ENCODE measurements at regions not wholly inside any gene's neighbourhood (a gene's known extent, or its start where the extent isn't known, plus 50 kb on each side); places are given as distances from the start of the nearest gene placed in this dataset.

- DNase-seq (ENCODE audit: low read depth) = peak; percentile 85
Measured at GRCh38 chr1:163877016-163877415, 555.3 kb downstream of the NUF2 start.

GRCh38 chr1:163885510-163885909 is 563.8 kb downstream of the NUF2 start:
- no peak for DNase-seq (ENCODE audit: low read depth)

GRCh38 chr1:163896001-163896400 is 574.2 kb downstream of the NUF2 start:
- no peak for DNase-seq (ENCODE audit: low read depth)

DNA sequence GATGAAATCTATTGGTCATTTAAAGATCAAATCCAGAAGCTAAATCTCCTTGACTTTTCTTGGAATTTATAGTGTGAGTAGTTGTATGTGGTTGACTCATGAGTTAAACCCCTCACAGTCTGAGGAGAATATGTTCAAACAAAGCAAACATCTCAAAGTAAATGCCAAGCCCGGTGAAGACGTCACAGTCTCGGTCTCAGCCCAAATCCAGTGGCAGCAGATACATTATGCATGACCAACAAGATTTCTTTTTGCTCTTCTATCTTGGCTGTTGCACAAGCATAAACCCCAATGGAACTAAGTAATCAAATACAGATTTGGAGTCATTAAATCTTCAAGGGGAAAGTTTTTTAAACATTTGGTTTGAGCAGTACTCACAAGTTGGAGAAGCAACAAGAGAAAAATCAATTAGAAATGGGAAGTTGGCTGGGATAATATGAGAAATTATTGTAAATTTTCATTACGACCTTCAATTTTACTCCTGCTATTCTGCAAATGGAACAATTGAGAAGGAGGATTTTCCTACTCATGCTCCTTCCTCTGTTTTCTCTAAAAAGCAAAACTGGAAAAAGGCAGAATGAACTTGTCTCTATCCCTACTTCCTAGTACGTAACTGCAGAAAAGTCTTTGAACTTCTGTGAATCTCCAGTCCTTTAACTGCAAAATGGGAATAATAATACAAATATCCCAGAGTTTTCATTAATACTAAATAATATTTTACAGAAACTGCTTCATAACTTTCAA is 575.8 kb downstream of the NUF2 start:
- DNase-seq (ENCODE audit: low read depth) = peak; percentile 82

GRCh38 chr1:163906283-163906682 is 584.5 kb downstream of the NUF2 start:
- DNase-seq (ENCODE audit: low read depth) = no peak

DNA sequence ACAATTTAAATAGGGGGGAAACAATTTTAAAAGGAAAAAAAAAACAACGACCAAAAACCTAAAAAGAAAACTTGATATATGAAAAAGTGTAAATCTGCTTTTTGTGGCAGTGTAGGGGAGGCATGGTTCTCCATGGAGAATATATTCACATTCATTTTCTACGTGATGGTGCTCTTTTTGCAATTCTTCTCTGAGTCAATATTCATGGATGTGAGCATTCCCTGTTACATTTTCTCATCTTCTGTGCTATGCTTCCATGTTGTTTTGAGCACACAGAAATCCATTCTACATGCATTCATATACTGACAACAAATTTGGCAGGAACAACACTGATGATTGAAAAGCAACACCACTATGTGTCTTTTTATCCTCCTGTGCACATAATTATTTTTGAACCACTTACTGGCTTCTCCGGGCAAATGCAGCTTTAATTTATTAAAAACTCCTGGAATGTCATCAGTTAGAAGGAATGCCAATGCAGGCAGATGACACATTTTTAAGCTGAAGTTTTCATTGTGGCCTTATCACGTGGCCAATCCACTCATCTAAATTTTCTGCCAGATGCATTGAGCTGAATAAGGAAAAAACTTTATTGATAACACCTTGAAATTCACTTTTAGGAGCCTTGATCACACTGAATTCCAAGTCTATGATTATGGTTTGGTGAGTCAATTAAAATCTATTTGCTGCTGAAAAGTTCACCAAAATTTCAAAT is 590.6 kb downstream of the NUF2 start:
- peak; percentile 30 for DNase-seq (ENCODE audit: low read depth)

DNA sequence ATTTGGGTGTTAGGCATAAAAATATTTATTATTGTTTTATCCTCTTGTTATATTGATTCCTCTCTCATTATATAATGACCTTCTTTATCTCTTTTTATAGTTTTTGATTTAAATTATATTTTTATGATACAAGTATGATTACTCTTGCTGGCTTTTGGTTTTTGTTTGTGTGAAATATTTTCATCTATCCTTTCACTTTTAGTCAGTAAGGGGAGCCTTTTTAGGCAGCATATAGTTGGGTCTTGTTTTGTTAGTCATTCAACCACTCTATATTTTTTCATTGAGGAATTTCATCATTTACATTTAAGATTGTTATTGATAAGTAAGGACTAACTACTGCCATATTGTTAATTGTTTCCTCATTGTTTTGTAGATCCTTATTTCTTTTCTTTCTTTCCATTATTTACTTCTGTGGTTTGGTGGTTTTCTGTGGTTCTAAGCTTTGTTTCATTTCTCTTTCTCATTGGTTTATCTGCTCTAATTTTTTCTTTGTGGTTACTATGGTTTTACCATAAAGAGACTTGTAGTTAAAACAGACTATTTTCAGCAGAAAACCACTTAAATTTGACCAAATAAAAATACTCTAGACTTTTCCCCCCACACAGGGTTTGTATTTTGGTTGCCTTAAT is 593.1 kb downstream of the NUF2 start:
- DNase-seq (ENCODE audit: low read depth) = peak; percentile 3

DNA sequence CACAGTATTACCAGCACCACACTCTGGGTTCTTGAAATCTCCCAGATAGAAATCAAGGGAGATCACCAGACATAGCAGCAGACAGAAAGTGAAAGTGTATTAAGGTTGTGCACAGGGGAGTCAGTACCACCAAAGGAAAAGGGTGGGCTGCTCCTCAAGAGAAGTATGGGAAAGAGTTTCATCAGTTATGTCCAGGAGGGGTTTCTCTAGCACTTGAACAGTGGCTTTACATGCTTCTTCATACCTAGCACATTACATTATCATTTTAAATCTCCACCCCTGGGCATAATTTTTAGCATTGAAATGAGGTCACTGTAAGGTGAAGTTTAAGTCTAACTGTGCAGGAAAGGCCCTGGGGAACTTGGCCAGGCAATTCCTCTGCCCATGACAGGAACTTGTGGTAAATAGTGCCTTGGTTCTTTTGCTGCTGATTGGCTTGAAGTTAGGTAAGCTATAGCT is 601.0 kb downstream of the NUF2 start:
- no peak for DNase-seq (ENCODE audit: low read depth)

DNA sequence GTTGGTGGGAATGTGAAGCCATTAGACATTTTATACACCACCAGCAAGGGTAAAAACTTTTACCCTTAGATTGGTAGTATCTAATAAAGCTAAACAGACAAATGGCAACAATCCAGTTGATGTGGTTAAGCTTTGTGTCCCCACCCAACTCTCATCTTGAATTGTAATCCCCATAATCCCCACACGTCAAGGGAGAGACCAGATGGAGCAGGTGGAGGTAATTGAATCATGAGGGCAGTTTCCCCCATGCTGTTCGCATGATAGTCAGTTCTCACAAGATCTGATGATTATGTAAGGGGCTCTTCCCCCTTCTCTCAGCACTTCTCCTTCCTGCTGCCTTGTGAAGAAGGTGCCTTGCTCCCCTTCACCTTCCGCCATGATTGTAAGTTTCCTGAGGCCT is 602.3 kb downstream of the NUF2 start:
- no peak for DNase-seq (ENCODE audit: low read depth)

GRCh38 chr1:163927493-163927892 is 605.7 kb downstream of the NUF2 start:
- no peak for DNase-seq (ENCODE audit: low read depth)

DNA sequence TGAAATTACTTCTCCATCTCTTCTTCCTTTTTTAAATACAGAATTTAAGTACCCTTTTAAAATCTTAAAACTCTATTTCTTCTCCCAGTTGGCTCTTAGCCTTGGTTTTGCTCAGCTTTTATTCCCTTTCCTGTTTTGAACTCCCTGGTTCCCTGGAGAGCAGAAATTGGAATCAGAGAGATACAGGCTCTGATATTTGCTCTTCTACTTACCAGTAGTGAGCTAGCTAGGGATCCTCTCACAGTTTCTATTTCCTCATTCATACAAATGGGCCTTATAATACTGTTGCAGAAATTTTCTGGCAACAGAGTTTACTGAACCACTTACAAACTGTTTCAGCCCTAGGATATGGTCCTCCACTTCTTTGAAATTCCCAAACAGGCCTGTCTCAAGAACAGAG is 606.3 kb downstream of the NUF2 start:
- DNase-seq (ENCODE audit: low read depth) = no peak

DNA sequence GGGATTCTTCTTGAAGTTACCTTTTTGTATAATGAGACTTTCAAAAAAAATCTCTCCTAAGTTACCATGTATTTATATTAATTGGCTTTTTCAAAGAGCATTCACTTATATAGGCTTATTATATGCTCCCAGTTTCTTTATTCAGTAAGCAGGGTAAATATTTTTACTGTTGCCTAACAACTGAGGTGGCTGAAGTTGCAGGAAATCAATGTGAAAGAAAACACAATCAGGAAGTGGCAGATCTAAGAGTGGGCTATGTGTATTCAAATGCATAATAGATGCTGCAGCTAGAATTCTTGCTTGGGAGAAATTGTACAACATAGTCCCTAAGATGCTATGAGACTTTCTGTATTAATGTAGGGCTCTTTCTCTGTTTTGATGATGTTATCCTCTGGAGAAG is 606.9 kb downstream of the NUF2 start:
- no peak for DNase-seq (ENCODE audit: low read depth)

DNA sequence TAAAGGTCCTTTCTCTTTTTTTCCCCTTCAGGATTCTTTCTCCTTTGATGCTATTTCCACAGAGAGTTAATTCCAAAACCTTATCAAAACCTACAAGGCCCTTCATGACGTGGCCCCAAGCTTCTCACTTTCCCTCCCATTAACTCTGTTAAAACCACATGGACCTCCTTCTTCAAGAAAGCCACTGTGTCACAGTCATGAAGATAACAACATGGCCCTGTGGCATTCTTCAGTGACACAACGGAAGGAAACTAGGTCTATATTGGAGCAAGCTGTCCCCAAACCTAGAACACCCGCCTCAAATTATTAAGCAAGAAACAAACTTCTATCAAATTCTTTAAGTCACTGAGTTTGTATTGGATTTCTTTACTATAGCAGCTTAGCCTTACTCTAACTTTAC is 611.1 kb downstream of the NUF2 start:
- no peak for DNase-seq (ENCODE audit: low read depth)

- no peak for DNase-seq (ENCODE audit: low read depth)
Measured at GRCh38 chr1:163933437-163933836, 611.7 kb downstream of the NUF2 start.

DNA sequence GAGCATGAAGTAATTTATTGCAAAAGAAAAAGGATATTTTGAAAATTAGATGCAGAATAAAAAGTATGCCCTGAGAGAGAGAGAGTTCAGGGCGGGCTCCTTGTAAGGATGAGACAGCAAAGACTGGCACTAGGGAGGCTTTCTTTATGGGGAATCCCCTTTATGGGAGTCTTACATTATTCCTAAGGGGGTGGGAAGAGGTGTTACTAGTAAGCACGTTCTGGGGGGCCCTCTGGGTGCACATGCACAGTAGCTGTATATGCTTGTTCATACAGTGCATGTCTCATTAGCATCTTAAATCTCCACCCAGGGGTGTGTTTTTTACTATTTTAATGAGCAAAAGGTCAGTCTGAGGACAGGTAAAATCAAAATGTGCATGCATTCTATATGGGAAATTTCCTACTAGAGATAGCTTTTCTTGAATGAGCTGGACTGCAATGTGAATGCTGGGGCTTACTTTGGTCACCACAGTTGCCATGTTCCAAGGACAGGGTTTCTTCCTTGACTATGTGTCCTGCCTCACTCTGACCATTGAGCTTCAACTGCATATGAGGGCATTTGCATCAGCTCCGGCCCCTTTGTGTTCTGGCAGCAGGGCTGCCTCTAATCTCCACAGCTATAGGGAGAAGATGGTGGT is 614.1 kb downstream of the NUF2 start:
- no peak for DNase-seq (ENCODE audit: low read depth)

- no peak for DNase-seq (ENCODE audit: low read depth)
Measured at GRCh38 chr1:163959622-163960021, 599.4 kb upstream of the PBX1 start.

GRCh38 chr1:163970151-163970550 is 588.8 kb upstream of the PBX1 start:
- DNase-seq (ENCODE audit: low read depth) = no peak

- DNase-seq (ENCODE audit: low read depth) = no peak
Measured at GRCh38 chr1:163970699-163971098, 588.3 kb upstream of the PBX1 start.

- DNase-seq (ENCODE audit: low read depth) = no peak
Measured at GRCh38 chr1:163973586-163973985, 585.4 kb upstream of the PBX1 start.

DNA sequence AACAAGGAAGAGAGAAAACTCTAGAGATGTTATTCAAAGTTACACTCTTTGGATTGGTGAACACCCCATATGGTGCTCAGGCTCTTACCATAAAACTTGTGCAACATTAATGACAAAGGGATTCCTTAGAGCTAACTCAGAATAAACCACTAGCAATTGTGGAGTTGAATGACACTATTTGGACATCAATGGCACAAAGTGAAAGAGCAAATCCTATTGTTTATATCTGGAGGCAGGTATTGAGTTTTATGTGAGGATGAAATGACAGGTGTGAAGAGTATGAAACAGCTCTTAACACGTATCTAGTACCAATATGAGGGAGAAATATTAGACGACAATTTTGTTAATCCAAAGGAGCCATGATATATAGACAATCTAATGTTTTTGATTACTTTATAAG is 584.9 kb upstream of the PBX1 start:
- no peak for DNase-seq (ENCODE audit: low read depth)

DNA sequence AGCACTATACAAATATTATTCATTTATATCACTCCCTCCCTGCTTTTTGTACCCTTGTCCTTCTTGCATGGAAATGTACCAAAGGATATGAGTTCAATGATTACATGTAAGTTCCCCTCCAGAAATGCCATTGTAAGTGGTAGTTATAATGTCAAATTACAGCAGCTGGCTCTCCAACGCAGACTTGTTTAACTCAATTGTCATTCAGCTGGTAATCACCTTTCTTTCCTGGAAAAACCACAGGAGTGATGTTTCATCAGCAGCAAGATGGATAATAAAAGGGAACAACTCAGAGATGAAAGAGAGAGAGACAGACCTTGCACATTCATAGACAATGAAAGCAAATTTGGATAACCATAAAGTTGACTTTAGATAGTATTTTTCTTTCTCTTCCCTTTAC is 578.6 kb upstream of the PBX1 start:
- DNase-seq (ENCODE audit: low read depth) = no peak

GRCh38 chr1:163981500-163982030 is 577.4 kb upstream of the PBX1 start:
- DNase-seq (ENCODE audit: low read depth) = no peak

All from EH (cell line).